Naive thymus-derived CD4-positive, alpha-beta T cell (primary cell): ENCODE measurements at regions not wholly inside any gene's neighbourhood (a gene's known extent, or its start where the extent isn't known, plus 50 kb on each side); places are given as distances from the start of the nearest gene placed in this dataset.

ENCODE experiments used
- ATAC-seq: fragments of 150-1000 bp; cut with Tn5 transposase; 2 replicates; pipeline ENCODE4 v1.10.0; 2021; ENCODE audit warnings: mild to moderate bottlenecking, moderate library complexity
- CTCF ChIA-PET: fragments of 350-600 bp; sonication (Branson Sonifier 250); formaldehyde crosslinking; loops from one replicate; lab custom pipeline; 2021; ENCODE audit warnings: antibody characterized with exemption; lab: Charles Lee
- POLR2A ChIA-PET: fragments of 350-600 bp; sonication (Branson Sonifier 250); formaldehyde crosslinking; loops from one replicate; lab custom pipeline; 2021; ENCODE audit warnings: antibody characterized with exemption, inconsistent platforms; lab: Charles Lee
- DNase-seq, 9 donors: peaks; one replicate each; pipeline versions ENCODE4 v3.0.0 to v3.0.0-alpha.2; 2020 to 2022; ENCODE audit warnings: mixed read lengths in 1 of 9
- H3K27ac ChIP-seq: one replicate; pipeline ENCODE4 v1.7.0; 2013; ENCODE audit warnings: mild to moderate bottlenecking, low read depth, low read length, moderate library complexity
- H3K27me3 ChIP-seq, 2 donors: one replicate each; pipeline ENCODE4 v1.7.0; 2013; ENCODE audit warnings: low read length in 2 of 2, mild to moderate bottlenecking in 2 of 2, moderate library complexity in 2 of 2; ENCODE audit not compliant: control insufficient read depth in 2 of 2, insufficient read depth in 2 of 2
- H3K36me3 ChIP-seq, 3 experiments: 1 replicate in 2 of 3; 2 replicates in 1 of 3; pipeline ENCODE4 v1.7.0; 2013; ENCODE audit warnings: low read length in 3 of 3, mild to moderate bottlenecking in 3 of 3, moderate library complexity in 1 of 3; ENCODE audit not compliant: insufficient read depth in 3 of 3, control insufficient read depth in 2 of 3
- H3K4me1 ChIP-seq, 2 donors: one replicate each; pipeline ENCODE4 v1.7.0; 2013; ENCODE audit warnings: low read length in 2 of 2, mild to moderate bottlenecking in 2 of 2, moderate library complexity in 1 of 2; ENCODE audit not compliant: control insufficient read depth in 2 of 2, insufficient read depth in 2 of 2
- H3K4me3 ChIP-seq: 2 replicates; pipeline ENCODE4 v1.7.0; 2013; ENCODE audit warnings: mild to moderate bottlenecking, low read length
- H3K9me3 ChIP-seq, 3 experiments: 1 replicate in 2 of 3; 2 replicates in 1 of 3; pipeline ENCODE4 v1.7.0; 2013; ENCODE audit warnings: low read length in 3 of 3; ENCODE audit not compliant: control insufficient read depth in 2 of 3
- H3K27ac Mint-ChIP-seq, 9 donors: one replicate each; pipeline ENCODE4 v1.8.0; 2020 to 2022; ENCODE audit warnings: mixed read lengths in 9 of 9, mild to moderate bottlenecking in 8 of 9, moderate library complexity in 5 of 9, inconsistent platforms in 2 of 9
- H3K27me3 Mint-ChIP-seq, 5 donors: one replicate each; pipeline ENCODE4 v1.8.0; 2021 to 2022; ENCODE audit warnings: mixed read lengths in 5 of 5, mild to moderate bottlenecking in 1 of 5
- H3K36me3 Mint-ChIP-seq, 5 donors: one replicate each; pipeline ENCODE4 v1.8.0; 2020 to 2022; ENCODE audit warnings: mixed read lengths in 5 of 5, mild to moderate bottlenecking in 3 of 5, inconsistent platforms in 1 of 5
- H3K4me1 Mint-ChIP-seq, 7 donors: one replicate each; pipeline ENCODE4 v1.8.0; 2020 to 2022; ENCODE audit warnings: mixed read lengths in 7 of 7, mild to moderate bottlenecking in 3 of 7, inconsistent platforms in 1 of 7
- H3K4me3 Mint-ChIP-seq, 10 donors: one replicate each; pipeline ENCODE4 v1.8.0; 2020 to 2022; ENCODE audit warnings: mild to moderate bottlenecking in 10 of 10, mixed read lengths in 10 of 10, moderate library complexity in 6 of 10, inconsistent platforms in 2 of 10
- H3K9me3 Mint-ChIP-seq, 11 donors: one replicate each; pipeline ENCODE4 v1.8.0; 2020 to 2022; ENCODE audit warnings: mixed read lengths in 11 of 11, mild to moderate bottlenecking in 4 of 11, inconsistent platforms in 1 of 11, moderate library complexity in 1 of 11
- intact Hi-C, 2 donors: fragments of 100-400 bp; cut with micrococcal nuclease; formaldehyde crosslinking; loops; one replicate each; pipeline ENCODE4 v1.15.1; 2023

DNA sequence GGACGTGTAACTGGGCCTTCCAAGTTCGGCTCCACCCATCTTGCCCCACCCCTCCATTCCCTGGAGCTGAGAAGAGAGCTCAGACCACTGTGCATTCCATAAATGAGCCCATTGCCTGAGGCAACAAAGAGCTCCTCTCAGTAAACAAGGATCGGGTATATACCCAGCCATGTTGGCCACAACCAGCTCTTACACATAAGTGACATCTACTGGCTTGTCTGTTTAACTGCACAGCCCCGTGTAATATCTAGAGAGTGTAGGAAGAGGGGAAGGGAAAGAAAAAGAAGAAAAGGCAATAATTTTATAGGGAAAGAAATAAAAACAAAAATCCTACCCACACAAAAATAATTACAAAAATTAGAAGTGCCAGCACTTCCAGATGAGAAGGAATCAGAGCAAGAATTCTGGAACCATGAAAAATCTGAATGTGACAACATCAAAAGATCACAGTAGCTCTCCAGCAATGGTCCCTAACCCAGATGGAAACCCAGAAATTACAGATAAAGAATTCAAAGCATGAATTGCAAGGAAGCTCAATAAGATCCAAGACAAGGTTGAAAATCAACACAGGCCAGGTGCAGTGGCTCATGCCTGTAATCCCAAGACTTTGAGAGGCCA lies 308.1 kb downstream of the RPAP3 start:
- H3K27ac Mint-ChIP-seq = peak overlapping the region; percentile 61 to 98 (median 91)
- peaks cover 41% of the 10 kb centered on the region in 2 donors for H3K4me1 ChIP-seq

DNA sequence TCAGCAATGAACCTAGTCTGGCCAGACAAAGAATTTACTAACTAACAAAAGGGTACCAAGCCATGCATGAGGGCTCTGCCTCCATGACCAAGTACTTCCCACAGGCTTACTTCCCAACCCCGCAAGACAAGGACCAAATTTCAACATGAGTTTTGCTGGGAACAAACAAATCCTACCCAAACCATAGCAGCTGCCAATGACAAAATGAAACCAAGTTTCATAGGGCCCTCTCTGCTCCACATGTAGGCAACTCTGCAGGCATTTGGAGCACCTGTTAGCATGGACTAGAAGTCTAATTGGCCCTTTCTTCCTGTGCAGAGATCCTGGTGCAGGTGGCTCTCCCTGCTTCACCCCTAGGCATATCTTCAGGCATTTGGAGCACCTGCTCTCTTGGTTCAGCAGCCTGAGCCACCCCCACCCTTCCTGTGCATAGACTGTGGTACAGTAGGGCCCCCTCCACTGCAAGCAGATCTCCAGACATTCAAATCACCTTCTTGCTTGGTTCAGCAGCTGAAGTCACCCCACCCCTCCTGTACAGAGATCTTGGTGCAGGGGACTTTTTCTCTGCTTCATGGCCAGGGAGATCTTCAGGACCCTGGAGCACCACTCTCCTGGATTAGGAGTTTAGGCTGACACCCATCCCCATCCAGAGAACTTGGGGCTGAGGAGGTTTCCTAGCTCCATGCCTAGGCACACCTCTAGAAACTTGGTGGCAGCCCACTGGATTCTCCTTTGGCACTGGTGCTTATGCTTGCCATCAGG lies 308.7 kb downstream of the RPAP3 start:
- H3K9me3 Mint-ChIP-seq = peaks cover 0 to 69% (median 20%) of the 10 kb centered on the region in 11 donors
- intact Hi-C loops = loop anchor here (1.0 to 10.0 kb wide), 13 partner anchors 36 to 1052 kb away; partner anchors contain the start of genes AMIGO2 (in 2 of the 2) and PCED1B (in 2 of the 2)
- peaks cover 26 to 77% (median 54%) of the 10 kb centered on the region in 7 donors for H3K4me1 Mint-ChIP-seq
- peaks cover 14 to 38% (median 22%) of the 10 kb centered on the region in 5 donors for H3K36me3 Mint-ChIP-seq
- Histone ChIP-seq H3K9me3 (peaks cover 0 to 12% (median 0%) of the 10 kb centered on the region in 3 experiments), H3K4me3 (peak overlapping the region; percentile 20), H3K27me3 (no peaks in the 10 kb centered on the region), H3K4me1 (peaks cover 46 to 48% of the 10 kb centered on the region in 2 donors), H3K36me3 (no peaks in the 10 kb centered on the region), H3K27ac (no peak overlapping the region)
- ATAC-seq (peak; percentile 34), DNase-seq (peak in 3 of 9 donors; percentile 21 to 23 (median 23))
- peak overlapping the region; percentile 61 to 98 (median 91) for H3K27ac Mint-ChIP-seq
- H3K27me3 Mint-ChIP-seq = no peaks in the 10 kb centered on the region
- CTCF ChIA-PET = interaction anchor here (0.6 to 6.1 kb wide), 36 partner anchors 10 to 375 kb away, joined by 3 to 74 read pairs (median 4); partner anchors contain the start of gene AMIGO2
- H3K4me3 Mint-ChIP-seq = peak overlapping the region in 8 of 10 donors; percentile 10 to 68 (median 58)
- POLR2A ChIA-PET = interaction anchor here (0.6 to 3.6 kb wide), 28 partner anchors 9 to 373 kb away, joined by 3 to 24 read pairs (median 4); partner anchors contain the start of genes AMIGO2 and PCED1B

More for the DNA sequence above, 308.1 kb downstream of the RPAP3 start:
- POLR2A ChIA-PET = interaction anchor here (0.6 to 3.6 kb wide), 24 partner anchors 9 to 374 kb away, joined by 3 to 24 read pairs (median 4); partner anchors contain the start of genes AMIGO2 and PCED1B
- Mint-ChIP-seq H3K36me3 (peaks cover 14 to 40% (median 22%) of the 10 kb centered on the region in 5 donors), H3K4me1 (peaks cover 28 to 76% (median 52%) of the 10 kb centered on the region in 7 donors), H3K27me3 (no peaks in the 10 kb centered on the region), H3K9me3 (peaks cover 0 to 69% (median 20%) of the 10 kb centered on the region in 11 donors), H3K4me3 (peak overlapping the region; percentile 29 to 73 (median 64))
- no peaks in the 10 kb centered on the region for H3K27me3 ChIP-seq
- H3K27ac ChIP-seq = no peak overlapping the region
- peaks cover 0 to 12% (median 0%) of the 10 kb centered on the region in 3 experiments for H3K9me3 ChIP-seq
- intact Hi-C loops = loop anchor here (1.0 to 10.0 kb wide), 13 partner anchors 36 to 1053 kb away; partner anchors contain the start of genes AMIGO2 (in 2 of the 2) and PCED1B (in 2 of the 2)
- CTCF ChIA-PET = interaction anchor here (0.5 to 6.1 kb wide), 37 partner anchors 9 to 376 kb away, joined by 3 to 74 read pairs (median 4); partner anchors contain the start of gene AMIGO2
- no peaks in the 10 kb centered on the region for H3K36me3 ChIP-seq
- ATAC-seq = peak; percentile 86
- peak in 8 of 9 donors; percentile 33 to 71 (median 54) for DNase-seq
- H3K4me3 ChIP-seq = peak overlapping the region; percentile 20

DNA sequence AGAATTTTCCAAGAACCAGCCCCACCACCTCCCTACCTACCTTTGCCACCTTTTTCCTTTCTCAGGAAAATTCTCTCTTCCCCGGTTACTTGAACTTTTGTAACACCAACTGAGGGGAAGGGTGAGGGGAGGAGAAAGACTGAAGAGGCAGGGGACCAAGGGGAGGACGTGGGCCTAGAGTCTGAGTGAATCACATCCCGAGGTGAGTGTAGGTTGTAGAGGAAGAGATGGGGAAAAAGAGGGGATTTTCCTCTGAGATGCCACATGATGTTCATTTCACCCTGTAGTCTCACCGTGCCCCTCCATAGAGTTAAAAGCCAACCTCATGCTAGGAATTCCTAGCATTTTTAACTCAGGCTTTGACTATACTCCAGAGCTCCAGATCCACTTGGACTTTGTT lies 311.8 kb downstream of the RPAP3 start:
- ChIA-PET POLR2A (interaction anchor here (0.6 to 5.3 kb wide), 6 partner anchors 9 to 315 kb away, joined by 3 to 30 read pairs (median 3); partner anchors contain the start of gene PCED1B), CTCF (interaction anchor here (0.8 to 6.1 kb wide), 2 partner anchors 10 to 361 kb away, joined by 4 to 74 read pairs; no protein-coding TSS in a partner anchor)
- intact Hi-C loops = loop anchor here (5.0 to 10.0 kb wide), 3 partner anchors 49 to 1177 kb away; no protein-coding TSS in a partner anchor
- peaks cover 47 to 84% (median 80%) of the 10 kb centered on the region in 7 donors for H3K4me1 Mint-ChIP-seq
- peak overlapping the region; percentile 2 for H3K27ac ChIP-seq
- peak overlapping the region in 4 of 10 donors; percentile 17 to 76 (median 37) for H3K4me3 Mint-ChIP-seq
- H3K4me1 ChIP-seq = peaks cover 63 to 69% of the 10 kb centered on the region in 2 donors
- DNase-seq (peak in 1 of 9 donors; percentile 40), ATAC-seq (no peak)
- no peaks in the 10 kb centered on the region for H3K36me3 ChIP-seq
- H3K27me3 Mint-ChIP-seq = no peaks in the 10 kb centered on the region
- peaks cover 3 to 43% (median 17%) of the 10 kb centered on the region in 11 donors for H3K9me3 Mint-ChIP-seq
- H3K9me3 ChIP-seq = peaks cover 0 to 12% (median 0%) of the 10 kb centered on the region in 3 experiments
- H3K27ac Mint-ChIP-seq = peak overlapping the region in 8 of 9 donors; percentile 68 to 98 (median 92)
- H3K27me3 ChIP-seq = no peaks in the 10 kb centered on the region
- peaks cover 9 to 39% (median 16%) of the 10 kb centered on the region in 5 donors for H3K36me3 Mint-ChIP-seq
- no peak overlapping the region for H3K4me3 ChIP-seq

DNA sequence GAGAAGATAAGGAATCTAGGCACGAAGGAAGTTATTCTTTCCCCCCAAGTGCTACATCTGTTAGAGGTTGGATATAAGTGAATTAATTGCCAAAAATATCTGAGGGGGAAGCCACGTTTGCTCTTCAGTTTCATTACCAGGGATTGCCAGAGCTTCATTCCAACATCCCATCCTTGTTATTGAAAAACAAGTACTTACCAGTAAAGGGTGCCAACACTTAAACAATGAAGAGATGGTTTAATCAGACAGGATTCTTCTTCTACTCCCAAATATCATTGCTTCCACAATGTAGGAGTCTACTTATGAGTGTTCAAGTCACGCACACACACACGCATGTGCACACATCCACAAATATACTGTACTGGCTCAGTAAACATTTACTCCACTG lies 312.4 kb downstream of the RPAP3 start:
- intact Hi-C loops = loop anchor here (5.0 to 10.0 kb wide), 3 partner anchors 49 to 1176 kb away; no protein-coding TSS in a partner anchor
- DNase-seq (no peak), ATAC-seq (no peak)
- Mint-ChIP-seq H3K27me3 (no peaks in the 10 kb centered on the region), H3K36me3 (peaks cover 9 to 40% (median 14%) of the 10 kb centered on the region in 5 donors), H3K4me1 (peaks cover 47 to 85% (median 82%) of the 10 kb centered on the region in 7 donors), H3K27ac (peak overlapping the region; percentile 89 to 98 (median 93)), H3K4me3 (peak overlapping the region in 7 of 10 donors; percentile 57 to 81 (median 74)), H3K9me3 (peaks cover 3 to 36% (median 17%) of the 10 kb centered on the region in 11 donors)
- no peaks in the 10 kb centered on the region for H3K36me3 ChIP-seq
- no peaks in the 10 kb centered on the region for H3K27me3 ChIP-seq
- CTCF ChIA-PET = interaction anchor here (6.1 kb wide), 1 partner anchor 361 kb away, joined by 74 read pairs; no protein-coding TSS in a partner anchor
- POLR2A ChIA-PET = interaction anchor here (0.6 to 5.3 kb wide), 5 partner anchors 9 to 314 kb away, joined by 3 to 30 read pairs (median 3); partner anchors contain the start of gene PCED1B
- peak overlapping the region; percentile 54 for H3K27ac ChIP-seq
- no peak overlapping the region for H3K4me3 ChIP-seq
- peaks cover 0 to 12% (median 0%) of the 10 kb centered on the region in 3 experiments for H3K9me3 ChIP-seq
- peaks cover 63 to 69% of the 10 kb centered on the region in 2 donors for H3K4me1 ChIP-seq

DNA sequence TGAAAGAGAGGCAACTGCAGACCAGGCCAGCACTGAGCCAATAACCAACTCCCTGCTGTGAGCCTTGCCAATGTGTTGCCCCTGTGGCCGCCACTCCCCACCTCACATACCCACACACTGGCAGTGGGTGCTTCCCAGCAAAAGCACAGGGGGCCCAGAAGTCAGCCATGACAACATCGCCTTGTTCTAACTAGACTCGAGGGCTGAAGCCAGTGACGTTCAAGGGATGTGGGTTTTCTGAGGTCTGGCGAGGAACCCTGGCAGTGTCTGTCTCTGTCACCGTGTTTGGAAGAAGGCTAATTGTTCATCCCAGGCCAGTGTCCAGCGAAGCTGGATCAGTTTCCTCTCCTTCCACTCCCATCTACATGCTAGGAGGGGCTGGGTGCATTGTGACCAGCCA lies 311.8 kb upstream of the AMIGO2 start:
- Histone ChIP-seq H3K9me3 (peaks cover 0 to 4% (median 0%) of the 10 kb centered on the region in 3 experiments), H3K4me3 (no peak overlapping the region), H3K27ac (peak overlapping the region; percentile 66), H3K36me3 (no peaks in the 10 kb centered on the region), H3K27me3 (no peaks in the 10 kb centered on the region), H3K4me1 (peaks cover 49 to 58% of the 10 kb centered on the region in 2 donors)
- ChIA-PET CTCF (interaction anchor here (1.4 kb wide), 1 partner anchor 29 kb away, joined by 4 read pairs; no protein-coding TSS in a partner anchor), POLR2A (interaction anchor here (0.8 to 5.3 kb wide), 6 partner anchors 11 to 181 kb away, joined by 3 to 30 read pairs (median 4); no protein-coding TSS in a partner anchor)
- intact Hi-C loops = loop anchor here (1.0 to 10.0 kb wide), 6 partner anchors 30 to 1174 kb away; no protein-coding TSS in a partner anchor
- Mint-ChIP-seq H3K36me3 (peaks cover 3 to 35% (median 7%) of the 10 kb centered on the region in 5 donors), H3K4me1 (peaks cover 44 to 79% (median 76%) of the 10 kb centered on the region in 7 donors), H3K27me3 (no peaks in the 10 kb centered on the region), H3K9me3 (peaks cover under 1 to 18% (median 6%) of the 10 kb centered on the region in 11 donors), H3K27ac (peak overlapping the region; percentile 91 to 100 (median 97)), H3K4me3 (peak overlapping the region; percentile 32 to 88 (median 69))
- peak; percentile 22 to 78 (median 67) for DNase-seq
- peak; percentile 91 for ATAC-seq
